HT-29 (cell line): ENCODE measurements at regions not wholly inside any gene's neighbourhood (a gene's known extent, or its start where the extent isn't known, plus 50 kb on each side); places are given as distances from the start of the nearest gene placed in this dataset.
A peak's percentile ranks its signal among the peaks of the same experiment; 100 is the strongest.
"Not testable (repeated sequence)": the region's sequence is repeated elsewhere in the genome, so short reads cannot be mapped to it uniquely, and the experiment has no call there.

Source experiments
- DNase-seq: peaks from one replicate; pipeline ENCODE4 v3.0.0-alpha.2; 2015; ENCODE audit warnings: low spot score

DNA sequence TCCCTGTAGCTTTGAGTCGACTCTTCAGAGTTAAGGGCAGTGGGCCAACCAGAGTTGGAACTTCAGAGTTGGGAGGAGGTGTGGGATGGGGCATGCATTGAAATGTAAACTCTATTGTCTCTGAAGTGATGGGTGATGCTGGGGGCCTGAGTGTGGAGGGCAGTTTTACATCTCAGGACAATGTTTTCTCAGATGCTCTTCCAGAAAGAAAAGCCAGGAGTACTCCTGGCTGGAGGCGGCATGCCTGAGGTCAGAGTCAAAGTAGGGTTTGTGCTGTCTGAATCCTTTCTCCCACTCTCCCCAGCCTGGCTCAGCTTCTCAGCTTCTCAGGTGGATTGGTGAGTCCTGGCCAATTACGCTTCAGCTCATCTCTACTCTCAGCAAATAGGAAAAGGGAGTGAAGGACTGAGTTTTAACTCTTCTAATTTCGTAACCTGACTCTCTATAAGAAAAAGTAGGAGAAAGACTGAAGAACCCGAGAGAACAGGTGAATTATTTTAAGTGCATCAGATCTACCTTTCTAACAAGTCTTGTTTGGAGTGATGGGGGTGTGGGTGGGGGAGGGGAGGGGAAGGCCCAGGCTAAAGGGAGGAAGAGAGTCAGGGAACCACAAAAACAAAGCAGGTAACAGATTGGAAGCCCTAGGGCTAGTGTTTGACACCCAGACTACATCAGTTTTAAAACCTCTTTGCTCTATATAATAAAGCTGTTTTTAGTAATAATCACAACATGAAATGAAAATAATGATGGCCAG lies 107.5 kb upstream of the PELI1 start:
- no peak for DNase-seq

DNA sequence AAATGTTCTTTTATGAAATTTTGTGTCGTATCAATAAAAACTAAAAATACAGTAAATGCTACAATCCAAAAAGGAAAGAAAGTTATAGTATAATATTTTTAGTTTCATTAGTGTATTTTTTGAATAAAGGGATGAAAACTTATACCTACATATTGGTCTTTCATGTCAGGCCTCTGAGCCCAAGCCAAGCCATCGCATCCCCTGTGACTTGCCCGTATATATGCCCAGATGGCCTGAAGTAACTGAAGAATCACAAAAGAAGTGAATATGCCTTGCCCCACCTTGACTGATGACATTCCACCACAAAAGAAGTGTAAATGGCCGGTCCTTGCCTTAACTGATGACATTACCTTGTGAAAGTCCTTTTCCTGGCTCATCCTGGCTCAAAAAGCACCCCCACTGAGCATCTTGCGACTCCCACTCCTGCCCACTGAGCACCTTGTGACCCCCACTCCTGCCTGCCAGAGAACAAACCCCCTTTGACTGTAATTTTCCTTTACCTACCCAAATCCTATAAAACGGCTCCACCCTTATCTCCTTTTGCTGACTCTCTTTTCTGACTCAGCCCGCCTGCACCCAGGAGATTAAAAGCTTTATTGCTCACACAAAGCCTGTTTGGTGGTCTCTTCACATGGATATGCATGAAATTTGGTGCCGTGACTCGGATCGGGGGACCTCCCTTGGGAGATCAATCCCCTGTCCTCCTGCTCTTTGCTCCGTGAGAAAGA lies 108.2 kb upstream of the PELI1 start:
- DNase-seq = not testable (repeated sequence)

DNA sequence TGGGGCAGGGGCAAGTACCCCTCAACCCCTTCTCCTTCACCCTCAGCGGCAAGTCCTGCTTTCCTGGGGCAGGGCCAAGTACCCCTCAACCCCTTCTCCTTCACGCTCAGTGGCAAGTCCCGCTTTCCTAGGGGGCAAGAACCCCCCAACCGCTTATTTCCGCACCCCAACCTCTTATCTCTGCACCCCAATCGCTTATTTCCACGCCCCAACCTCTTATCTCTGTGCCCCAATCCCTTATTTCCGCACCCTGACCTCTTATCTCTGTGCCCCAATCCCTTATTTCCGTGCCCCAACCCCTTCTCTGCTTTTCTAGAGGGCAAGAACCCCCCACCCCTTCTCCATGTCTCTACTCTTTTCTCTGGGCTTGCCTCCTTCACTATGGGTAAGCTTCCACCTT lies 109.2 kb upstream of the PELI1 start:
- not testable (repeated sequence) for DNase-seq

DNA sequence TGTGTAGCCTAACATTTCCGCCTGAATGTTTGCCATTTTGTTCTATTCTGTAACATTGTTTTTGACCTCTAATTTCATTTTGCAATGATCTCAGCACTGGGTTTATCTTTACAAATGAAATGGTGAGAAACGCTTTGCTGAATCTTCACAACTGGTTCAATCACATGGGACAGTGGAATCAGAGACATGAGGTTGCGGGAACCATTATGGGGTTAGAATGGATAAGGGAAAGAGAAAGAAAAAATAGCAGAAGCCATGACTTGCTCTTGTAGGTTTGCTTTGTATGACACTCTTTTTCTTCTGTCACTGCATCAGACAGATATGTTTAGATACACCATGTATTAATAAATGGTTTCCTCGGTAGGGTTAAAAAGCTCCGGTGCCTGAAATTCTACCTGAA lies 114.3 kb upstream of the PELI1 start:
- no peak for DNase-seq

DNA sequence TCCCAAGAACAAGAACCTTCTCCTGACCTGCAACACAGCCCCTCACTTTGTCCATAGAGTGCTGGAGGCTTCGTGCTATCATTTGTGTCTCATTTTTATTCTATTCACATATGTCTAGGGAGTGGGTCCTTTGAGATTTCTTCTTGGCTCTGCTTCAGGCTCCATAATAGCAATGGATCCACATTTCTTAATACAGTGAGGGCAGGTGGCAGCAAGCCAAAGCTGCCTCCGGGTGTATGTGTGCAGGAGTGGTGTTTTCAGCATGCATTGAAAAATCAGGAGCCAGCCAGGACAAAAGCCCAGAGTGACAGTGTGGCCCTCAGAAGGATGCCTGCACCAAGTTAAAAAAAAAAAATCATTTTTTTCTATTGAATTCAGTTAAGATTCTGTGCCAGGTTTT lies 115.1 kb upstream of the PELI1 start:
- DNase-seq = no peak

DNA sequence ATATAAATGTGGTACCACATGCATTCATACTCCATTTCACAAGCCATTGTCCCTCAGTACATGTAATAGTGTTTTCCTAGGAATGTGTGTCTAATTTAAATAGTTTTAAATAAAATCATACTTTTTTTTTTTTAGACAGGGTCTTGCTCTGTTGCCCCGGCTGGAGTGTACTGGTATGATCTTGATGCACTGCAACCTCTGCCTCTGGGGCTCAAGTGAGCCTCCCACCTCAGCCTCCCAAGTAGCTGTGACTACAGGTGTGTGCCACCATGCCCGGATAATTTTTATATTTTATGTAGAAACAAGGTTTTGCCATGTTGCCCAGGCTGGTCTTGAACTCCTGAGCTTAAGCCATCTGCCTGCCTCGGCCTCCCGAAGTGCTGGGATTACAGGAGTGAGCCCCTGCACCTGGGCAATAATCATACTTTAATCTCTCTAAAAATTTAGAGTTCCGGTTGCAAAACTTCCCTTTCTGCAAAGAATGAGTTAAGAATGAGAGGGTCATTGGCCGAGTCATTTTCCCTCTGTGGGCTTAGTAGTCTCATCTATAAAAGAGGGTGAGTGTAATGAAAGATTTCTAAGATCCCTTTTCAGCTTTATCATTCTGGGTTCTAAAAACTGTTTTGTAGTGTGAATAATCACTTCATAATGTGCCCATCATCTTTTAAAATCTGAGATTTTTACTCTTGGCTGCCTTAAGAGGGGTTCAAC lies 116.0 kb upstream of the PELI1 start:
- no peak for DNase-seq

DNA sequence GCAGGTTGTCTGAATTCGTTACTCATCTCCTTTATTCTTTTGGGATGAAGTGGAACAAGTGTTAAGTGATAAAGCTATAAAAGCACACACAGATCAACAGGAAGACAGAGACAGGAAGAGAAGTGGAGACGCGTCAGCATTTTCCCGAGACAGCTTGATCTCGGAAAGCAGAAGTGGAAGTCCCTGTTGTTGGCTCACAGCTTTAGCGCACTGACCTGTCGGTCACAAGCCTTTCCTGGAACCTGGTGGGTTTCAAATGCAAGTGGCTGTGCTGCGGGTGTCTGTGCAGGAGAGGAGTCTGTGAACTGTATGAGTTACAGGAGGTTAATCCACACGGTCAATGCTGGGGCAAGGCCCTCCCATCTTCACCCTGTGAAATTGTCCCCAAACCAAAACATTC lies 116.6 kb upstream of the PELI1 start:
- DNase-seq = no peak

DNA sequence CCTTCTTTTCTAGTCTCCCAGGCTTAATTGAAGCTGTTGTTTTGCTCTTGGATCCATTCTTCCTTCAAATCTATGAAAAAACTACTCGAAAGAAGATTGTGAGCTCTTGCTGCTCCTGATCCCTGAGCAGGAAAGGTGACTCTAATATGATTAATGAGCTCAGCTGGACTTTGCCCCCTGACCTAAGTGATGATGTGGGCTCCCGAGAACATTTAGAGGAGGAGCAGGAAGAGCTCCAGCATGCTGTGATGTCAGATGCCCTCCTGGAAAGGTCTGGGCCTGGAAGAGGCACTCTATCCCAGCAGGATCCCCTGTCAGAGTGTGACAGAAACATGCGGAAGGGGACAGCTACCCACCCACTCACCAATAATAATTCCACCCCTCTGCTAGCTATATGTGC lies 117.9 kb upstream of the PELI1 start:
- DNase-seq = peak; percentile 94

DNA sequence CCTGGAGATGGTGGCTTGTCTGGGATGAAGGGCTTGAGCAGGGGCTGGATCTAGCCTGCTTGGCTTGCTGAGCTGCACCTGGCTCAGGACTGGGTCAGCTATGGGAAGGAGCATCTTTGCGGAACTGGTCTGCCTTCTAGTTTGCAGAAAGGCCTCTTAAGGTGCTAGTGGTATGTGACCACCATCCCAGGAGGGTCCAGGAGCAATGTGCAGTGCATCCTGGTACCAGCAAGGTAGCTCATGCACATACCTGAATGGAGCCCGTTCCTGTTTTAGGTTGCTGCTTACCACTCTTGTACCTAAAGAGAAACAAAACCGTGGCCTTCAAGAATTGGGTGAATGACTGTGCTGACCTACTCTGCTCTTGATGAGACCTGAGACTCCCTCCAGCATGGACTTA lies 118.6 kb upstream of the PELI1 start:
- DNase-seq = no peak

DNA sequence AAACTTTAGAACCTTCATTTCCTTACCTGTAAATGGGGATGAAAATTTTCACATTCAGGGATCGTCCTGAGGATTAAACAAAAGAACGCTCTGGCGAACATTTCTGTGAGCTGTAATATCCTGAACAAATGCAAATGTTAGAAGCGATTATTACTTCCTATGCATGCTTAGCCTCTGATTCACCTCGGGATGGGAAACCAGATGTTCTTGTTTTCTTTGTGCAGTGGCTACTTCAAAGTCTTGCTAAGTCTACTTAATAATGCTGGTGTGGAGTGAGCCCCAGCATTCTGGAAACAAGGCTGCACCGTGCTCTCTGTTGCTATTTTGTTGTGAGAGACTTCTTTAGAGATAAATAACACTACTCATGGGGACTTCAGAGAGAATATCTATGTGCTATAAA lies 119.1 kb upstream of the PELI1 start:
- peak; percentile 89 for DNase-seq

DNA sequence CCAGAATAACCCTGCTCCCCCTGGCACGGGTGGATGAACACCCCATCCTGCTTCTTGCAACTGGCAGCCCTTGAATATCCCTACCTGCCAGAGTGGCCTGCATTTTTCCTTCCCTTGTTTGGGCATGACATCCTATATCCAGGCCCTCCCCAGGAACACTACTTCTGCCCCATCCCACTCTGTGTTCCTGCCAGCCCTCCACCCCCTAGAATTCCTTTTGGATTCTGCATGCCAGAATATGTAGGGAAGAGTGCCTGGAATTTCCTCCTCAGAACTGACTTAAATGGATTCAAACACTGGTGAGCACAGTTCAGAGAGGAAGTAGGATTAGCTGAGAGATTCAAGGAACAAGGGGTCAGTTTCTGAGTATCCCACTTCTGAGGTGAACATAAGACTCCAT lies 123.5 kb upstream of the PELI1 start:
- no peak for DNase-seq

DNA sequence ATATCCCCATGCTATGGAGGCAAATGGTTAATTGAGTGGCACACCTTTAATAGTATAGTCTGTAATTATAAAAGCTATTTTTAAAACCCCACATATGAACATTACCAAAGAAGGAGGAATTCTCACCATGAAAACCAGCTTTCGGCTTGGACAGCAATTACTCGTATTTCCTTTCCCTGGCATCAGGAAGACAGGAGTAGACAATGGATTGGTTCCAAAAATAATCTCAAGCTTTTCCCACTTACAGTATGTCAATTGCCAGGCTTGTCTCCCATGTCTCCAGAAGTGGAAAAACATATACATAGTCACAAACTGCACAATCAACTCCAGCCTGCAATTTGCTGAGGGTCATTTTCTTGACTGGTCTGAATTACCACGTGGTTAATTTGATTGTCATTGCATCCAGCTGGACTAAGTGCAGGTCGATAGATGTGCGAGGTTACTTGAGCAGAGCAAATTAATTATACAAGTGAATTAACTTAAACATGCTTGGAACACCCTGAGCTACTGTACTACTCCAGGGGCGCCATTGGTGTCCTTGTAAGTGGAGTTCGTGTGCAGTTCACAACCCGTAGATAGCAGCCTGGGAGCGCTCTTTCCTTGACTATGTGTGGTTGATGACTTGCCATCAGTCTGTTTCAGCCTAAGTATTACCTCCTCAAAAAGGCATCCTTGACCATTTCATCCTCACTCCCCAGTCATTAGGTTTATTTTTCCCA lies 124.3 kb upstream of the PELI1 start:
- DNase-seq = no peak

DNA sequence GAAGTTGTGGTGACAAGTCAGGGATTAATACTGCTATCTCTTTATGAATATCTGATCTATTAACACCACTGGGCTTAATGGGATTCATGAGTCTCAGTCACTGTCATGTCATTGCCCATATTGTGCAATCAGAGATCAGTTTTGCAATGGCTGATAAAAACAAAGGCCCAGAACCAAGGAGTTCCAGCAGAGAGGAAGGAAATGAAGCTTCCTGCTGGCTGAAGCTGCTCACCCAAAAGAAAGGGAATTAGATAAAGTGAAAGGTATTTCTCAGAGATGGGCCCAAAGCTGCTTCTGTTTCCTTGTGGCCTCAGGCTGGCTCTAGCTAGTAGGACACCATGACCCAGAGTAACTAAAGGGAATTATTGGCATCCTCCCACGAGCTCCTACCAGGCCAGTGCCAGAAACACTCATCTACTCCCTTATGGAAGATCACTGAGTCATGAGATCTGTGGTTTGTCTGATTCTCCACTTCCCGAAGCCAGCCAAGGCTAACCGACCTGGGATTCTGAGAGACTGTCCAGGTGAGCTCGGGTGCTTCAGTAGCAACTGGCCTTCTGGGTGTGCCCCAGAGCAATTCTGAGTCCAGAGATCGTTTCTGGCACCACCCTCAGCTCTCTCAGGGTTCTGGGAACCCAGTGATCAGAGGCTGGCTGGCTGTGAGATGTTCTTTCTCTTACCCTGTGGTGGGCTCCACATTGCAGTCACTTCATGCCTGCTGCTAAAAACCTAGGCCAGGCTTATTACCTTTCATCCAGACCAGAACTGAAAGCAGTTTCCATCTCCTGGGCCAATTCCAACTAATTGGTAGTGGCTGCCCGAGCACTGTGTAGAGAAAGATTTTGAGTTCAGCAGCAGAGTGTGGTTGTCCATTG lies 129.5 kb upstream of the PELI1 start:
- peak; percentile 78 for DNase-seq

DNA sequence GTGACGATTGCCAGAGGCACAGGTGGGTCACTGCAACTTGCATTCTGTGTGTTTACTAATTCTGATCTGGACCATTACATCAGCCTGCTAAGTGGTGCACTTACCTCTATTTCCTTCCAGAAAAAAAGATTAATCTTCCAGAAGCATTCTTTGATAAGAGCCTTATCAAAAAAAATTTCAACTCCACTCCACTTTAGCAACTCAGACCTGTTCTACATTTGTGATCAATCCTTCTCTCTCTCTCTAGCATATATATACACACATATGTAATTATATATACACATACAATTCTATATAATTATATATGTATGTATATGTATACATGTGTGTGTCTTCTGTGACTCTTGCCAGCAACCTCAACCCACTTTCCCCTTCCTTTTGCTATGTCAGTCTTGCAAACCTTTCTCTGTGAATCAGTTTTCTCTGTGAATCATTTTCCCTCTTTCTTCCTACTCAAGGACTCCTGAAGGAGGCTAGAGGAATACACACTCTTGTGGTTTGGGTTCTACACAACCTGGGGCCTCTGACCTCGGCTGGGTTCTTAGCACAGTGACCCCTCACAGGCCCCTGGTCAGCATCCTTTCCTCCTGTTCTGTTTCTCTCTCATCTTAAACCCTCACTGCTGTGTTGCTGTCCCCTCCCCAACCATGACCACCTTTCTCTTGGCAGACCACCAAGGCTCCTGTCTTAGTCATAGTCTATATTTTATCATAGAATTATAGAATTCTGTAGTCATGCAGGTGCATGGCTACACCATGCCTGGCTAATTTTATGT lies 130.4 kb upstream of the PELI1 start:
- peak; percentile 42 for DNase-seq

DNA sequence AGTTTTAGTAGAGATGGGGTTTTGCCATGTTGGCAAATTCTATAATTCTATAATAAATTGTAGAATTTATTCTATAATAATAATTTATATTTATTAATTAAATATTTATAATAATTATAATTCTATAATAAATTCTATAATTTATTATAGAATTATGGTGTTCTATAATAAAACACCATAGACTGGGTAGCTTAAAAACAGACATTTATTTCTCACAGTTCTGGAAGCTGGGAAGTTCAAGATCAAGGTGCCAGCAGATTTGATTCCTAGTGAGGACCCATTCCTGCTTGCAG lies 130.9 kb upstream of the PELI1 start:
- DNase-seq = no peak

DNA sequence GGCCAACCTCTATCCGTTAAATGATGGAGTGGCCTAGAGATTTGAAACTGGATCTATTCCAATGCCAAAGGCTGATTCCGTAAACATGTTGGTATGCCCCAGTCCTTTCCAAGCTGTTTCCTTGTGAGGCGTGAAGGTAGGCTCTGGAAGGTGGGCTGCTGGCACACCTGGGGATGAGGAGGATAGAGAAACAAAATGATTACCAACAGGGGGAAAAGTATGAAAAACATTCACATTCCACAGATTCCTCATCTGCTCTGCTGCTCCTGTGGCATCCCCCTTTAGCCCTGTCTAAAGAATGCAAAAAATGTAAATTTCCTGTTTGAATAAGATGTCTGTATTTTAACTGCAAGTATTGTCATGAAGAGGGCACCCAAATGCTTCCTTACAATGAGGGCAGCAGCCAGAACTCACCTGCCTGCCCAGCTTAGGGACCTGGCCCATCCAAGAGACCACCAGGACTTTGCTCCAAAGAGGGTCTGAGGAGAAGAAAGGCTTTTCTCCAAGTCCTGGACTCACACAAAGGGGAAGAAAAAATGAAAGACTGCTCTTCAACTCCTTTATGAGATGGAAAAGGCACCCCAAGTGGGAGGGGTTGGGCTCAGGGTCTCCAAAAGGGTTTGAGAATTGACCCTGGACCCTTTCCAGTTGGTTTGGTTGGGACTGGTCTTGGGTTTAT lies 132.3 kb upstream of the PELI1 start:
- DNase-seq = no peak

DNA sequence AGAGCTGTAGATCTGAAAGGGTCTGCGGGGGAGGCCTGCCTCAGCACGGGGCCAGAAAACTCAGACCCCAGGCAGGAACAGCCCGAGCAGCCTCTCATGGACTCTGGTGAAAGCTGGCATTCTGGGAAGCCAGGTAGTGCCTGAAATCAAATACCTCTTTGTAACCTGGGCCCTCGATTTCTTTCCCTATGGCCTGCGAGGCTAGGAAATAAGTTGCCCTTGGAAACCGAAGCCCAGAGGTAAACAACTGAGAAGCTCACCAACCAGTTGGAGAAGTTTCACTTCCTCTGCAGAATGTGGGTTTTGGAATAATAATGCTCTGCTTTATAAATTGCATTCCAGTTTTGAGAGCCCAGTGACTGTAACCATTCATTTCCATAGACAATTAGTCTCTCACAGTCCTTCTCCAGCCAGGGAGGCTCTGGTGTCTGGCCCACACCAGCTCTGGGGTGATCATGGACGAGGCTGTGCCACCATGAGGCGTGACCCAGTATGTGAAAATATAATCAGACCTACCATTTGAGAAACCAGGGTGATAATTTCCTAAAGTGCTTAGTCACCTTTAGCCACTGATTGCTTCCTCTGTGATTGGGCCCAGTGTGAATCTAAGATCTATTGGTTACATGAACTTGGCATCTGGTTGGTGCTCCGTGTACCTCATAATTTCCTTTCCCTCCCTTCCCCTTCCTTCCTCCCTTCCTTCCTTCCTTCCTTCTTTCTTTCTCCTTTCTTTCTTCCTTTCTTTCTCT lies 133.1 kb upstream of the PELI1 start:
- DNase-seq = peak; percentile 89

DNA sequence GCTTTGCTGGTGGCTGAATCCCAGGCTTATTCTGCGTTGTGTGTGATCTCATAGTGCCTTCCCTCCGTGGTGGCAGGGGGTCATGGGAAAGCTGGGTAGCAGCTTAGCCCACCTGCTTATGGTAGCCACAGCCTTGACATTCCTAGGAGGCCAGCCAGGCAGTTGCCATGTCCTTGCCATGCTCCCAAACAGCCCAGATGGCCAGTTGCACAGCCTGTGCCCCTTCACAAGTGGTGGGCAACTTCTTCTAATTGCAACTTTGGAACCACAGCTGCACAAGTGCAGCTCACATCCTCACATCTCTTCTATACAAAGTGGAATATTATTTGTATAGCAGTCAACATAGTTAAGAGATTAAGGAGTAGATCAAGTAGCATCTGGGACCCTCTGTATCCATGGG lies 136.6 kb upstream of the PELI1 start:
- not testable (repeated sequence) for DNase-seq

DNA sequence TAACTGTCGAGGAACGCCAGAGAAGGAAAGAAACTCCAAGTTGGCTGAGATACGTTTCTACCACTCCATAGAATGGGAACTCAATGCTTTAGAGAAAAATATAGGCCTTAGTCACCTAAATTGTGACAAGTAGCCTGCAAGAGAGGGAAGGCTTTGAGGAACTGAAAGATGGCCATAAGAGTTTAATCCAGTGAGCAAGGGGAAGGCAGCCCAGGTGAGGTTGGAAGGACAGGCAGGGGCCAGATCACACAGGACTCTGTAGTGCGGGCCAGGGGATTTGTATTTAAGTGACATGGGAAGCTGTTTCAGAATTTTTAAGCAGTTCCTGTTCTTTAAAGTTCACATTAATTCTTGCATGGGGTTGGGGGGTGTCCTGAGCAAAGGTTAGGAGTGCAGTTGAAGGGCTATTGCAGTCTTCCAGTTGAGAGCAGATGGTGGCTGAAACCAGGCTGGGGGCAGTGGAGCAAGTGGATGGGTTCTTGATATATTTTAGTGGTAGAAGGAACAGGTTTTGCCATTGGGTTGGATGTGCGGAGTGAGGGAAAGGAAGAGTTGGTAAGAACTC lies 138.9 kb upstream of the PELI1 start:
- DNase-seq = no peak
